K562 (cell line): ENCODE measurements at regions not wholly inside any gene's neighbourhood (a gene's known extent, or its start where the extent isn't known, plus 50 kb on each side); places are given as distances from the start of the nearest gene placed in this dataset.

Experiments used
- ATAC-seq: fragments of 200-7000 bp; cut with Tn5 transposase; 3 replicates; pipeline ENCODE4 v1.9.1; 2020; ENCODE audit warnings: moderate library complexity
- BruUV-seq: library from RNA; stranded (reverse); fragments of 400-500 nt; replicated peaks from 2 replicates; lab custom pipeline; 2021; lab: Mats Ljungman, UMichigan
- CTCF ChIA-PET: fragments of 300-600 bp; formaldehyde crosslinking; extraction: SDS; loops from one replicate; lab custom pipeline; 2021; ENCODE audit warnings: low intra/inter-chr PET ratio; lab: Yijun Ruan, JAX
- POLR2A ChIA-PET: fragments of 300-600, 350-650 bp; sonication (Branson Sonifier 250); formaldehyde crosslinking; extraction: SDS; loops from one replicate; lab custom pipeline; 2021; ENCODE audit warnings: antibody characterized with exemption, inconsistent platforms; lab: Yijun Ruan, JAX
- DNase-seq, 4 experiments: peaks; one replicate each; pipeline versions ENCODE4 v3.0.0 to v3.0.0-alpha.2; 2011 to 2018; ENCODE audit warnings: low spot score in 3 of 4, mixed read lengths in 3 of 4; ENCODE audit errors: extremely low read depth in 1 of 4
- FAIRE-seq: peaks from 2 replicates; lab custom pipeline; 2011; peaks lifted over from hg19 to GRCh38; lab: Jason Lieb, UNC
- H2AFZ ChIP-seq: 2 replicates; pipeline ENCODE4 v1.6.0; 2011; ENCODE audit warnings: low read depth, low read length, control low read depth, inconsistent platforms
- H3K27ac ChIP-seq: fragments of 200-600 bp; 3 replicates; pipeline ENCODE4 v1.8.0; 2011; ENCODE audit warnings: low read depth, mild to moderate bottlenecking, control low read depth, inconsistent platforms, low read length, moderate library complexity, mixed read lengths; ENCODE audit errors: extremely low read depth
- H3K27me3 ChIP-seq, 2 experiments: fragments of 300-600 bp in 1 of 2; 2 replicates in 1 of 2; 3 replicates in 1 of 2; pipeline versions ENCODE4 v1.6.0 to v1.8.0; 2011; ENCODE audit warnings: inconsistent platforms in 2 of 2, low read length in 2 of 2, mild to moderate bottlenecking in 1 of 2, mixed read lengths in 1 of 2, moderate library complexity in 1 of 2; ENCODE audit not compliant: control insufficient read depth in 2 of 2, insufficient read depth in 2 of 2
- H3K36me3 ChIP-seq: fragments of 300-600 bp; 3 replicates; pipeline ENCODE4 v1.8.0; 2011; ENCODE audit warnings: mild to moderate bottlenecking, low read length, inconsistent platforms; ENCODE audit not compliant: control insufficient read depth, insufficient read depth
- H3K4me1 ChIP-seq, 2 experiments: fragments of 200-600 bp in 1 of 2; replicated peaks in 1 of 2; 2 replicates in 1 of 2; 3 replicates in 1 of 2; pipeline versions ENCODE4 v1.5.1 to v1.8.0; 2011; ENCODE audit warnings: inconsistent platforms in 2 of 2, low read length in 2 of 2, mild to moderate bottlenecking in 1 of 2, mixed read lengths in 1 of 2, moderate library complexity in 1 of 2; ENCODE audit not compliant: control insufficient read depth in 2 of 2, insufficient read depth in 2 of 2
- H3K4me2 ChIP-seq: 2 replicates; pipeline ENCODE4 v1.6.1; 2011; ENCODE audit warnings: low read length, control low read depth, inconsistent platforms, mixed read lengths; ENCODE audit not compliant: insufficient read depth
- H3K4me3 ChIP-seq: fragments of 200-600 bp; sonication (generic), shearing (Covaris generic); 2 replicates; pipeline ENCODE4 v1.5.1; 2016; ENCODE audit warnings: control low read depth, inconsistent platforms
- H3K79me2 ChIP-seq: fragments of 200-600 bp; 3 replicates; pipeline ENCODE4 v1.8.0; 2011; ENCODE audit warnings: low read length, inconsistent platforms; ENCODE audit not compliant: control insufficient read depth, insufficient read depth
- H3K9ac ChIP-seq, 2 experiments: 2 replicates each; pipeline versions ENCODE4 v1.6.0 to v1.6.1; 2011; ENCODE audit warnings: low read depth in 2 of 2, low read length in 2 of 2, control low read depth in 1 of 2, inconsistent platforms in 1 of 2, mild to moderate bottlenecking in 1 of 2, mixed read lengths in 1 of 2; ENCODE audit not compliant: insufficient read depth in 1 of 2
- H3K9me1 ChIP-seq: one replicate; pipeline ENCODE4 v1.6.0; 2011; ENCODE audit warnings: inconsistent platforms, mild to moderate bottlenecking, low read length, moderate library complexity; ENCODE audit not compliant: control insufficient read depth, insufficient read depth
- H3K9me3 ChIP-seq: replicated peaks from 2 replicates; pipeline ENCODE4 v1.5.1; 2011; ENCODE audit warnings: low read depth, low read length, inconsistent platforms; ENCODE audit not compliant: control insufficient read depth, insufficient read depth
- H4K20me1 ChIP-seq: replicated peaks from 2 replicates; pipeline ENCODE4 v1.6.1; 2011; ENCODE audit warnings: low read length, inconsistent platforms, mixed read lengths; ENCODE audit not compliant: control insufficient read depth, insufficient read depth
- FOXJ3 ChIP-seq: sonication (generic); formaldehyde crosslinking; IDR thresholded peaks from 2 replicates; pipeline ENCODE4 v1.4.0; 2020; ENCODE audit warnings: mild to moderate bottlenecking, missing genetic modification reagents
- FOXM1 ChIP-seq, 2 experiments: fragments of 450-650 bp in 1 of 2; sonication (generic) in 1 of 2; formaldehyde crosslinking in 1 of 2; IDR thresholded peaks; 2 replicates each; pipeline versions ENCODE4 v1.6.1 to v1.9.0; 2017 to 2022; ENCODE audit warnings: low read depth in 2 of 2, mild to moderate bottlenecking in 2 of 2, missing genetic modification reagents in 1 of 2, moderate library complexity in 1 of 2
- GABPB2 ChIP-seq: fragments of 250-450 bp; sonication (Bioruptor Pico); conservative IDR thresholded peaks from 2 replicates; pipeline ENCODE4 v1.5.1; 2021; ENCODE audit warnings: mild to moderate bottlenecking
- HBP1 ChIP-seq: fragments of 450-650 bp; formaldehyde crosslinking; IDR thresholded peaks from 2 replicates; pipeline ENCODE4 v1.4.0; 2022; ENCODE audit warnings: missing genetic modification characterization
- HMG20B ChIP-seq: fragments of 250-450 bp; sonication (Bioruptor Pico); IDR thresholded peaks from 2 replicates; pipeline ENCODE4 v1.5.0; 2021; ENCODE audit warnings: mild to moderate bottlenecking
- KAT7 ChIP-seq: sonication (generic); formaldehyde crosslinking; IDR thresholded peaks from 2 replicates; pipeline ENCODE4 v1.8.0; 2022; ENCODE audit warnings: missing genetic modification reagents, mild to moderate bottlenecking, borderline replicate concordance
- NCOA1 ChIP-seq: fragments of 450-650 bp; IDR thresholded peaks from 2 replicates; pipeline ENCODE4 v1.6.1; 2016; ENCODE audit warnings: low read depth
- NFATC3 ChIP-seq: fragments of 450-650 bp; IDR thresholded peaks from 2 replicates; pipeline ENCODE4 v1.6.1; 2017; ENCODE audit warnings: mild to moderate bottlenecking
- NFYB ChIP-seq: IDR thresholded peaks from 2 replicates; pipeline ENCODE4 v1.6.1; 2011; ENCODE audit warnings: mild to moderate bottlenecking, moderate library complexity; ENCODE audit not compliant: insufficient read length; ENCODE audit errors: extremely low read depth
- NR3C1 ChIP-seq: sonication (generic); formaldehyde crosslinking; IDR thresholded peaks from 2 replicates; pipeline ENCODE4 v1.8.1; 2022; ENCODE audit warnings: missing genetic modification reagents
- PHF8 ChIP-seq: fragments of 200-600 bp; sonication (generic); IDR thresholded peaks from 2 replicates; pipeline ENCODE4 v1.6.1; 2012; ENCODE audit warnings: mixed run types, mild to moderate bottlenecking, inconsistent platforms, low read length, moderate library complexity, borderline replicate concordance
- PKNOX1 ChIP-seq: fragments of 450-650 bp; IDR thresholded peaks from 2 replicates; pipeline ENCODE4 v1.6.1; 2016
- PURB ChIP-seq: sonication (generic); formaldehyde crosslinking; IDR thresholded peaks from 2 replicates; pipeline ENCODE4 v1.9.0; 2021; ENCODE audit warnings: low read depth, mild to moderate bottlenecking, missing genetic modification reagents
- STAT5B ChIP-seq: fragments of 250-450 bp; sonication (Bioruptor Pico); IDR thresholded peaks from 2 replicates; pipeline ENCODE4 v1.8.0; 2021; ENCODE audit warnings: mild to moderate bottlenecking, inconsistent platforms
- ZNF384 ChIP-seq: IDR thresholded peaks from 2 replicates; pipeline ENCODE4 v1.6.1; 2012; ENCODE audit warnings: low read depth, low read length, improper control_type of control experiment
- ZNF586 ChIP-seq: fragments of 450-650 bp; formaldehyde crosslinking; conservative IDR thresholded peaks from 2 replicates; pipeline ENCODE4 v1.4.0; 2020; ENCODE audit warnings: mild to moderate bottlenecking, moderate library complexity
- WGBS: fragments of 100-300 bp; shearing (Covaris generic); methylation state at CpG from one replicate; pipeline ENCODE4 v1.1.6; 2016; ENCODE audit warnings: low coverage, mixed read lengths; ENCODE audit not compliant: insufficient coverage; ENCODE audit errors: missing lambda C conversion rate; 5-methylcytosine and 5-hydroxymethylcytosine counted together
- in situ Hi-C: fragments of 300-500 bp; cut with MboI; formaldehyde crosslinking; loops from 4 replicates; pipeline ENCODE4 v1.15.0; 2018; ENCODE audit warnings: inconsistent platforms, mixed read lengths
- intact Hi-C: fragments of 100-400 bp; cut with micrococcal nuclease; formaldehyde crosslinking; loops from 2 replicates; pipeline ENCODE4 v1.14.2; 2022
- TF ChIP-seq, protein P1 (sequence below): fragments of 250-450 bp; sonication (Bioruptor Pico); IDR thresholded peaks from 2 replicates; pipeline ENCODE4 v1.8.0; 2021; ENCODE audit warnings: mild to moderate bottlenecking, moderate library complexity
- TF ChIP-seq, protein P2 (sequence below): sonication (generic); formaldehyde crosslinking; IDR thresholded peaks from 2 replicates; pipeline ENCODE4 v1.5.0; 2020; ENCODE audit warnings: missing genetic modification reagents

- Histone ChIP-seq H2AFZ (peak overlapping the region; percentile 40), H3K4me3 (no peak overlapping the region), H3K9me3 (no peaks in the 10 kb centered on the region)
- TF ChIP-seq GABPB2 (CRISPR knock-in tag) (no peak), NR3C1 (CRISPR knock-in tag) (no peak), KAT7 (CRISPR knock-in tag) (peak; percentile 80; the same call in 1 of the 2 replicates), HBP1 (CRISPR knock-in tag) (no peak), NCOA1 (no peak; the same call in 1 of the 2 replicates), ZNF384 (no peak), NFYB (no peak), FOXM1 (IDR thresholded peaks at IDR 0.05; ENCODE audit: low read depth) (0 out of 2 replicates have a peak, but pooled peaks have one; percentile 31), FOXM1 (CRISPR knock-in tag; IDR thresholded peaks at IDR 0.05; ENCODE audit: low read depth) (no peak), ZNF586 (CRISPR knock-in tag) (no peak), STAT5B (CRISPR knock-in tag) (no peak), FOXJ3 (CRISPR knock-in tag) (no peak), PURB (CRISPR knock-in tag) (no peak), NFATC3 (no peak), PKNOX1 (peak; percentile 73), PHF8 (peak; percentile 23; the same call in 1 of the 2 replicates), HMG20B (CRISPR knock-in tag) (no peak)
- TF ChIP-seq, protein P1, sequence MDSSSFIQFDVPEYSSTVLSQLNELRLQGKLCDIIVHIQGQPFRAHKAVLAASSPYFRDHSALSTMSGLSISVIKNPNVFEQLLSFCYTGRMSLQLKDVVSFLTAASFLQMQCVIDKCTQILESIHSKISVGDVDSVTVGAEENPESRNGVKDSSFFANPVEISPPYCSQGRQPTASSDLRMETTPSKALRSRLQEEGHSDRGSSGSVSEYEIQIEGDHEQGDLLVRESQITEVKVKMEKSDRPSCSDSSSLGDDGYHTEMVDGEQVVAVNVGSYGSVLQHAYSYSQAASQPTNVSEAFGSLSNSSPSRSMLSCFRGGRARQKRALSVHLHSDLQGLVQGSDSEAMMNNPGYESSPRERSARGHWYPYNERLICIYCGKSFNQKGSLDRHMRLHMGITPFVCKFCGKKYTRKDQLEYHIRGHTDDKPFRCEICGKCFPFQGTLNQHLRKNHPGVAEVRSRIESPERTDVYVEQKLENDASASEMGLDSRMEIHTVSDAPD, result no peak
- TF ChIP-seq, protein P2, sequence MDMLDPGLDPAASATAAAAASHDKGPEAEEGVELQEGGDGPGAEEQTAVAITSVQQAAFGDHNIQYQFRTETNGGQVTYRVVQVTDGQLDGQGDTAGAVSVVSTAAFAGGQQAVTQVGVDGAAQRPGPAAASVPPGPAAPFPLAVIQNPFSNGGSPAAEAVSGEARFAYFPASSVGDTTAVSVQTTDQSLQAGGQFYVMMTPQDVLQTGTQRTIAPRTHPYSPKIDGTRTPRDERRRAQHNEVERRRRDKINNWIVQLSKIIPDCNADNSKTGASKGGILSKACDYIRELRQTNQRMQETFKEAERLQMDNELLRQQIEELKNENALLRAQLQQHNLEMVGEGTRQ (CRISPR knock-in tag), result no peak
Measured at GRCh38 chr1:112818990-112819689, 104.0 kb upstream of the PPM1J start.

More at GRCh38 chr1:112818990-112819689, 104.0 kb upstream of the PPM1J start:
- ChIA-PET POLR2A (interaction anchor here (0.7 to 1.1 kb wide), 5 partner anchors 14 to 253 kb away, joined by 3 read pairs; partner anchors contain the start of gene SLC16A1), CTCF (interaction anchor here (0.7 to 0.9 kb wide), 2 partner anchors 254 to 514 kb away, joined by 3 read pairs; partner anchors contain the start of gene LRIG2)
- Histone ChIP-seq H3K4me1 (peaks cover 9 to 52% of the 10 kb centered on the region in 2 experiments), H3K27ac (peak overlapping the region; percentile 59), H3K36me3 (no peaks in the 10 kb centered on the region), H4K20me1 (no peaks in the 10 kb centered on the region), H3K4me2 (peak overlapping the region; percentile 71), H3K79me2 (no peaks in the 10 kb centered on the region), H3K27me3 (no peaks in the 10 kb centered on the region), H3K9me1 (no peaks in the 10 kb centered on the region), H3K9ac (peak overlapping the region in 1 of 2 experiments; percentile 47; a peak in 2 of 4 replicates)
- ATAC-seq, result peak; percentile 93
- FAIRE-seq, result peak; percentile 86
- WGBS, result 13% methylated on average over 4 of the region's 4 CpGs
- peak; percentile 67 to 88 (median 77) for DNase-seq
- intact Hi-C loops (no loop called here), in situ Hi-C loops (no loop called here)
- TSS peak; percentile 66 for BruUV-seq
